Loucy (cell line): ENCODE measurements at regions not wholly inside any gene's neighbourhood (a gene's known extent, or its start where the extent isn't known, plus 50 kb on each side); places are given as distances from the start of the nearest gene placed in this dataset.

Experiments used
- EZH2phosphoT487 ChIP-seq: fragments of 200-600 bp; IDR thresholded peaks from 2 replicates; pipeline ENCODE4 v1.6.1; 2018; ENCODE audit warnings: antibody characterized with exemption, mild to moderate bottlenecking, moderate library complexity, borderline replicate concordance
- TF ChIP-seq, protein P1 (sequence below): fragments of 200-600 bp; sonication (generic); conservative IDR thresholded peaks from 2 replicates; pipeline ENCODE4 v1.5.1; 2014; ENCODE audit warnings: mild to moderate bottlenecking, antibody characterized with exemption, low read length

DNA sequence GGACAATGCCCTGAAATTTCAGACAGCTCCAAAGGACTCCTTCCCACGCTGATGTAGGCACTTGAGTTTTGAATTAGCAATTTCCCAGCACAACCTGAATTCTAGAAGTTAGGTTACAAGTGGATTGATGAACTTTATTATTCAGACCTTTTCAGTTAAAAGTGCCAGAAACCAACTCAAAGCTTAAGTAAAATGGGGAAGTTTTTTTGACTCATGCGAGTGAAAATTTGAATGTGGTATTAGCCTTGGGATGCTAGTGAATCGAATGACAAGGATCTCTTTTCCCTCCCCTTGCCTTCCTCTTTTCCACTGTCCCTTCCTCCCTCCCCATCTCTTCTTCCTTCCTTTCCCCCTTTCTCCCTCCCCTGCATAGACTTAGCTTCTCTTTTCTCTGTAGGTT, 295.1 kb upstream of the PROK2 start:
- TF ChIP-seq, protein P1, sequence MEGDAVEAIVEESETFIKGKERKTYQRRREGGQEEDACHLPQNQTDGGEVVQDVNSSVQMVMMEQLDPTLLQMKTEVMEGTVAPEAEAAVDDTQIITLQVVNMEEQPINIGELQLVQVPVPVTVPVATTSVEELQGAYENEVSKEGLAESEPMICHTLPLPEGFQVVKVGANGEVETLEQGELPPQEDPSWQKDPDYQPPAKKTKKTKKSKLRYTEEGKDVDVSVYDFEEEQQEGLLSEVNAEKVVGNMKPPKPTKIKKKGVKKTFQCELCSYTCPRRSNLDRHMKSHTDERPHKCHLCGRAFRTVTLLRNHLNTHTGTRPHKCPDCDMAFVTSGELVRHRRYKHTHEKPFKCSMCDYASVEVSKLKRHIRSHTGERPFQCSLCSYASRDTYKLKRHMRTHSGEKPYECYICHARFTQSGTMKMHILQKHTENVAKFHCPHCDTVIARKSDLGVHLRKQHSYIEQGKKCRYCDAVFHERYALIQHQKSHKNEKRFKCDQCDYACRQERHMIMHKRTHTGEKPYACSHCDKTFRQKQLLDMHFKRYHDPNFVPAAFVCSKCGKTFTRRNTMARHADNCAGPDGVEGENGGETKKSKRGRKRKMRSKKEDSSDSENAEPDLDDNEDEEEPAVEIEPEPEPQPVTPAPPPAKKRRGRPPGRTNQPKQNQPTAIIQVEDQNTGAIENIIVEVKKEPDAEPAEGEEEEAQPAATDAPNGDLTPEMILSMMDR = no peak
- no peak for TF ChIP-seq EZH2phosphoT487
